Femur (tissue), 1 donor: ENCODE measurements at regions not wholly inside any gene's neighbourhood (a gene's known extent, or its start where the extent isn't known, plus 50 kb on each side); places are given as distances from the start of the nearest gene placed in this dataset.

Source experiments
- DNase-seq: peaks from one replicate; pipeline ENCODE4 v3.0.0-alpha.2; 2017

GRCh38 chr4:127148165-127148564 is 484.6 kb upstream of the INTU start:
- DNase-seq = no peak

- DNase-seq = no peak
These were observed 483.7 kb upstream of the INTU start for GRCh38 chr4:127149086-127149485.

- no peak for DNase-seq
These were observed 480.8 kb upstream of the INTU start for GRCh38 chr4:127151941-127152340.

- DNase-seq = no peak
These were observed 477.6 kb upstream of the INTU start for GRCh38 chr4:127155116-127155515.

- no peak for DNase-seq
These were observed 477.2 kb upstream of the INTU start for GRCh38 chr4:127155555-127155954.

- DNase-seq = no peak
These were observed 470.0 kb upstream of the INTU start for GRCh38 chr4:127162741-127163140.

- DNase-seq = no peak
These were observed 466.8 kb upstream of the INTU start for GRCh38 chr4:127165971-127166370.

- DNase-seq = no peak
These were observed 458.6 kb upstream of the INTU start for GRCh38 chr4:127174201-127174600.

GRCh38 chr4:127174616-127175015 is 458.1 kb upstream of the INTU start:
- no peak for DNase-seq

- no peak for DNase-seq
These were observed 453.3 kb upstream of the INTU start for GRCh38 chr4:127179256-127180087.

- DNase-seq = no peak
These were observed 451.8 kb upstream of the INTU start for GRCh38 chr4:127181001-127181400.

- DNase-seq = no peak
These were observed 450.1 kb upstream of the INTU start for GRCh38 chr4:127182687-127183086.

- no peak for DNase-seq
These were observed 443.9 kb upstream of the INTU start for GRCh38 chr4:127188847-127189246.

- no peak for DNase-seq
These were observed 438.5 kb upstream of the INTU start for GRCh38 chr4:127194281-127194680.

GRCh38 chr4:127196655-127197352 is 436.0 kb upstream of the INTU start:
- peak; percentile 23 for DNase-seq

- DNase-seq = no peak
These were observed 429.1 kb upstream of the INTU start for GRCh38 chr4:127203562-127204200.

- no peak for DNase-seq
These were observed 428.4 kb upstream of the INTU start for GRCh38 chr4:127204322-127204721.

GRCh38 chr4:127209580-127210095 is 423.1 kb upstream of the INTU start:
- no peak for DNase-seq

- DNase-seq = peak; percentile 53
These were observed 421.7 kb upstream of the INTU start for GRCh38 chr4:127210893-127211649.

GRCh38 chr4:127211650-127212560 is 420.9 kb upstream of the INTU start:
- DNase-seq = no peak

GRCh38 chr4:127212701-127213100 is 420.1 kb upstream of the INTU start:
- DNase-seq = no peak

GRCh38 chr4:127214016-127214415 is 418.7 kb upstream of the INTU start:
- peak; percentile 78 for DNase-seq
